HepG2 (cell line): ENCODE measurements at regions not wholly inside any gene's neighbourhood (a gene's known extent, or its start where the extent isn't known, plus 50 kb on each side); places are given as distances from the start of the nearest gene placed in this dataset.

Source experiments
- CTCF ChIP-seq: sonication (generic); formaldehyde crosslinking; IDR thresholded peaks from 2 replicates; pipeline ENCODE4 v1.5.0; 2020; ENCODE audit warnings: mild to moderate bottlenecking, missing genetic modification reagents, moderate library complexity
- EP300 ChIP-seq, 3 experiments: sonication (generic) in 1 of 3; formaldehyde crosslinking in 1 of 3; IDR thresholded peaks; 2 replicates each; pipeline versions ENCODE4 v1.5.1 to v1.6.1; 2011 to 2020; ENCODE audit warnings: low read depth in 2 of 3, low read length in 2 of 3, borderline replicate concordance in 1 of 3, improper control_type of control experiment in 1 of 3, mild to moderate bottlenecking in 1 of 3, missing genetic modification reagents in 1 of 3, moderate library complexity in 1 of 3
- FOSL2 ChIP-seq: sonication (generic); formaldehyde crosslinking; IDR thresholded peaks from 2 replicates; pipeline ENCODE4 v1.4.0; 2020; ENCODE audit warnings: missing genetic modification reagents
- POLR2A ChIP-seq, 2 experiments: IDR thresholded peaks; 2 replicates each; pipeline ENCODE4 v1.6.1; 2011; ENCODE audit warnings: low read depth in 2 of 2, low read length in 2 of 2, mild to moderate bottlenecking in 1 of 2, moderate library complexity in 1 of 2; ENCODE audit not compliant: insufficient read depth in 1 of 2
- SIN3A ChIP-seq: IDR thresholded peaks from 2 replicates; pipeline ENCODE4 v1.6.1; 2011; ENCODE audit warnings: low read depth, mild to moderate bottlenecking, control low read depth, low read length, borderline replicate concordance
- ZFYVE20 ChIP-seq: sonication (generic); formaldehyde crosslinking; IDR thresholded peaks from 2 replicates; pipeline ENCODE4 v1.8.0; 2023; ENCODE audit warnings: low read depth, mild to moderate bottlenecking, moderate library complexity, missing genetic modification reagents, borderline replicate concordance
- ZNF710 ChIP-seq: sonication (generic); formaldehyde crosslinking; IDR thresholded peaks from 2 replicates; pipeline ENCODE4 v1.5.0; 2020; ENCODE audit warnings: mild to moderate bottlenecking, missing genetic modification reagents, borderline replicate concordance
- ZNF773 ChIP-seq: sonication (generic); formaldehyde crosslinking; IDR thresholded peaks from 2 replicates; pipeline ENCODE4 v1.4.0; 2020; ENCODE audit warnings: missing genetic modification reagents, borderline replicate concordance
- ZSCAN29 ChIP-seq: sonication (generic); formaldehyde crosslinking; conservative IDR thresholded peaks from 2 replicates; pipeline ENCODE4 v1.4.0; 2020; ENCODE audit warnings: mild to moderate bottlenecking, missing genetic modification reagents
- ZSCAN5A ChIP-seq: sonication (generic); formaldehyde crosslinking; IDR thresholded peaks from 2 replicates; pipeline ENCODE4 v1.8.0; 2022; ENCODE audit warnings: mild to moderate bottlenecking, missing genetic modification reagents, borderline replicate concordance

GRCh38 chr16:79808731-79809130, 208.2 kb upstream of the MAF start:
- TF ChIP-seq ZNF710 (CRISPR knock-in tag) (no peak), SIN3A (no peak), POLR2A (IDR thresholded peaks at IDR 0.05; ENCODE audit: insufficient read depth in 1 of 2, low read depth in 2 of 2, low read length in 2 of 2) (no peak), ZNF773 (CRISPR knock-in tag) (no peak), EP300 (IDR thresholded peaks at IDR 0.05; ENCODE audit: low read depth in 2 of 2, low read length in 2 of 2) (no peak), EP300 (CRISPR knock-in tag; IDR thresholded peaks at IDR 0.05; ENCODE audit: borderline replicate concordance) (no peak), ZSCAN29 (CRISPR knock-in tag) (no peak), ZSCAN5A (no peak), FOSL2 (CRISPR knock-in tag) (no peak), CTCF (CRISPR knock-in tag) (no peak), ZFYVE20 (no peak)
